ENCODE measurements at regions not wholly inside any gene's neighbourhood (a gene's known extent, or its start where the extent isn't known, plus 50 kb on each side); places are given as distances from the start of the nearest gene placed in this dataset.

DNA sequence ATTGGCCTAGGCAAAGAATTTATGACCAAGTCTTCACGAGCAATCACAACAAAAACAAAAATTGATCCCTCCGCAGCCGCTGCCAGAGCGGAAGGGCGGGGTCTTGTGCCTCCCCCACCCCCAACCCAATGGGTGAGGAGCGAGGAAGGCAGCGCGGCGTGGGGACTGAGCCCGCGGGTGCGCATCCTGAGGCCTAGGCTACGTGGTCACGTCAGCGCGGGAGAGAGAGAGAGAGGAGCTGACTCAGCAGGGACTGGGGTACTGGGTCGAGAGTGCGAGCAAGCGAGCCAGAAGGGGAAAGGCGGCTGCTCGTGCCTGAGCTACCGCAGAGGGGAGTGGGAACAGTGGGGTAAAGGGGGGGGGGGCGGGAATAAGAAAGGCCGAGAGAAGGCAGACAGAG is 90.1 kb upstream of the FERMT1 start:
- no peak overlapping the region for H3K27ac ChIP-seq (ENCODE audit: low read length)
- no peak overlapping the region for H3K9ac ChIP-seq (ENCODE audit: low read depth, low read length)
- no peaks in the 10 kb centered on the region; the same call in 1 of the 2 replicates for H3K9me3 ChIP-seq (ENCODE audit: insufficient read depth, low read depth, low read length)
- H3K4me1 ChIP-seq (ENCODE audit: insufficient read depth, low read length): no peaks in the 10 kb centered on the region
- H3K27me3 ChIP-seq (ENCODE audit: insufficient read depth, low read length): no peaks in the 10 kb centered on the region
- no peaks in the 10 kb centered on the region for H3K36me3 ChIP-seq (ENCODE audit: insufficient read depth, low read depth, low read length)
- H3K4me3 ChIP-seq (ENCODE audit: low read length): no peak overlapping the region

DNA sequence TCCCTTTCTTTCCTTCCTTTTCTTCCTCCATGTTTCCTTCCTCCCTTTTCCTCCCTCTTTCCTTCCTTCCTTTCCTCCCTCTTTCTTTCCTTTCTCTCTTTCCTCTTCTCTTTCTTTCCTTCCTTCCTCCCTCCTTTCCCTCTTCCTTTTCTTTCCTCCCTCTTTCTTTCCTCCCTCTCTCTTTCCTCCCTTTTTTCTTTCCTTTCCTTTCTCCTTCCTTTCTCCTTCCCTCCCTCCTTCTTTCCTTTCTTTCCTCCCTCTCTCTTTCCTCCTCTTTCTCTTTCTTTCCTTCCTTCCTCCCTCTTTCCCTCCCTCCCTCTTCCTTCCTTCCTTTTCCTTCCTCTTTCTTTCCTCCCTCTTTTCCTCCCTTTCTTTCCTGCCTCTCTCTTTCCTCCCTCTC is 86.3 kb upstream of the FERMT1 start:
- H3K9ac ChIP-seq (ENCODE audit: low read depth, low read length): no peak overlapping the region
- no peak overlapping the region for H3K27ac ChIP-seq (ENCODE audit: low read length)
- H3K4me3 ChIP-seq (ENCODE audit: low read length): no peak overlapping the region
- no peaks in the 10 kb centered on the region; the same call in 1 of the 2 replicates for H3K9me3 ChIP-seq (ENCODE audit: insufficient read depth, low read depth, low read length)
- no peaks in the 10 kb centered on the region for H3K4me1 ChIP-seq (ENCODE audit: insufficient read depth, low read length)
- H3K36me3 ChIP-seq (ENCODE audit: insufficient read depth, low read depth, low read length): no peaks in the 10 kb centered on the region
- no peaks in the 10 kb centered on the region for H3K27me3 ChIP-seq (ENCODE audit: insufficient read depth, low read length)

DNA sequence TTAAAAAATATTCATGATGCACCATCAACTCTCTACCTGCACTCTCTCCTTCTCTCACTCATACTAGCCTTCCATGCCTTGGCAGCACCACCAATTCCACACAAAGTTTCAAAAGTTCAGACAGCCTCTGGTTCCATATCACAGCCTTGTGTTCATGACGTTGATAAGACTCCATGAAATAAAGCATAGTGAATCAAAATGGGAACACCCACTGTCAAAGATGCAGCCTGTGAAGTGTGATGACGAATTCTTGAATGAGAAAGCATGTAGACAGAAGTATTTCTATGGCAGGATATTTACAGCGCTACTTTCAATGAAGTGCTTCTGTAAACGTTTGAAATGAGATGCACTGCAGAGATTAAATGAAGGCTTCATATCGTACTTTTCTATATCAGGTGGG is 77.3 kb upstream of the FERMT1 start:
- Histone ChIP-seq H3K9me3 (ENCODE audit: insufficient read depth, low read depth, low read length) (peaks cover 2% of the 10 kb centered on the region; the same call in 1 of the 2 replicates), H3K27ac (ENCODE audit: low read length) (no peak overlapping the region), H3K36me3 (ENCODE audit: insufficient read depth, low read depth, low read length) (no peaks in the 10 kb centered on the region), H3K9ac (ENCODE audit: low read depth, low read length) (no peak overlapping the region), H3K4me1 (ENCODE audit: insufficient read depth, low read length) (no peaks in the 10 kb centered on the region), H3K4me3 (ENCODE audit: low read length) (no peak overlapping the region), H3K27me3 (ENCODE audit: insufficient read depth, low read length) (no peaks in the 10 kb centered on the region)

DNA sequence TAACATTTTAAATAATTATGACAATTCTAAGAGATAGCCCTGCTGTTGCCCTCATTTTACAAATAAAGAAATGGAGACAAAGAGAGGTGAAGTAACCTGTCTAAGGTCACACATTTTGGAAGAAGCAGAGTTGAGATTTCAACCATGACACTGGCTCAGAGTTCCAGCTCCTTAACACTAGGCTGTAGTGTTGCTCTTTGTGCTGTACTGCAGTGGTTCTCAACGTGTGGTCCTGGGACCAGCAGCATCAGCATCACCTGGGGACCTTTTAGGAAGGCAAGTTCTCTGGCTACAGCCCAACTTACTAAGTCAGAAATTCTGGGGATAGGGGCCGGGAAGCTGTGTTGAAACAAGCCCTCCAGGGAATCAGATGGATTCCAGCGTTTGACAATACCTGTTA is 62.4 kb upstream of the FERMT1 start:
- no peaks in the 10 kb centered on the region for H3K27me3 ChIP-seq (ENCODE audit: insufficient read depth, low read length)
- no peaks in the 10 kb centered on the region for H3K36me3 ChIP-seq (ENCODE audit: insufficient read depth, low read depth, low read length)
- no peaks in the 10 kb centered on the region for H3K9me3 ChIP-seq (ENCODE audit: insufficient read depth, low read depth, low read length)
- no peaks in the 10 kb centered on the region for H3K4me1 ChIP-seq (ENCODE audit: insufficient read depth, low read length)
- H3K9ac ChIP-seq (ENCODE audit: low read depth, low read length): no peak overlapping the region
- H3K27ac ChIP-seq (ENCODE audit: low read length): no peak overlapping the region
- H3K4me3 ChIP-seq (ENCODE audit: low read length): no peak overlapping the region

DNA sequence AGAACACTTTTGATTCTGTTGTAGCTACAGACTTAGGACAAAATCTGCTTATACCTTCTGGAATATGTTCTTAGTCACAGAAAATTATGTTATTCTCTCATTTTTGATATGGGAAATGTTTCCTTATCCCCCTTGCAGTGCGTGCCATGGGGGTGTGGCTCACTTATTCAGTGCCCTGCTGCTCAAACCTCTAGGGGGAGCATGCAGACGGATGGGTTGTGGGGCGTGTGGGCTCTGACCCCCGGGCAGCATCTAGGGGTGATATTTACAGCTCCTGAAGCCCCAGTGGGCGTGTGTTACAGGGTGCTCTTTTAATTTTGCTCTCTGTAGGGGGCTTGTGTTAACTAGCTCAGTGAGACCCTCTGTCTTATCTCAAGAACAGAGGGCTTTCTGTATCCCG is 61.3 kb upstream of the FERMT1 start:
- H3K27me3 ChIP-seq (ENCODE audit: insufficient read depth, low read length): no peaks in the 10 kb centered on the region
- H3K4me1 ChIP-seq (ENCODE audit: insufficient read depth, low read length): no peaks in the 10 kb centered on the region
- H3K27ac ChIP-seq (ENCODE audit: low read length): no peak overlapping the region
- no peak overlapping the region for H3K9ac ChIP-seq (ENCODE audit: low read depth, low read length)
- no peaks in the 10 kb centered on the region for H3K36me3 ChIP-seq (ENCODE audit: insufficient read depth, low read depth, low read length)
- no peak overlapping the region for H3K4me3 ChIP-seq (ENCODE audit: low read length)
- H3K9me3 ChIP-seq (ENCODE audit: insufficient read depth, low read depth, low read length): no peaks in the 10 kb centered on the region

DNA sequence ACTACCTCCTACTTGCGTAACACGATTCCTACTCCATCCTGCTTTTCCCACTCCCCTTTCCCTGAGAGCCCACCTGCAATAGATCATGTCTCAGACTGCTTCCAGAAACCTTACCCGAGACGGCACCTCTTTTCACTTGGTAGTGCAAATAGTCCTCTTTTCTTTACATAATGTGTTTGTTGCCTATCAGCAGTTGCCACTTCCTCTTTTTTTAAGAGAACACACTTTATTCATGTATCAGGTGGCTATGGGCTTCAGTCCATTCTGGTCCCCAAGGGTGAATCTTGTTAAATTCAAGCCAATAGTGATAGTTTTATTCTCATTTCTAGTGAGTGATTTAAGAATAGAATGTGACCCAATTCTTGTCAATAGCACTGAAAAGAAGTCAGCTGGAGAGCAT is 57.7 kb upstream of the FERMT1 start:
- H3K36me3 ChIP-seq (ENCODE audit: insufficient read depth, low read depth, low read length): no peaks in the 10 kb centered on the region
- H3K4me3 ChIP-seq (ENCODE audit: low read length): no peak overlapping the region
- no peaks in the 10 kb centered on the region for H3K9me3 ChIP-seq (ENCODE audit: insufficient read depth, low read depth, low read length)
- H3K27ac ChIP-seq (ENCODE audit: low read length): no peak overlapping the region
- no peak overlapping the region for H3K9ac ChIP-seq (ENCODE audit: low read depth, low read length)
- H3K27me3 ChIP-seq (ENCODE audit: insufficient read depth, low read length): no peaks in the 10 kb centered on the region
- H3K4me1 ChIP-seq (ENCODE audit: insufficient read depth, low read length): no peaks in the 10 kb centered on the region

DNA sequence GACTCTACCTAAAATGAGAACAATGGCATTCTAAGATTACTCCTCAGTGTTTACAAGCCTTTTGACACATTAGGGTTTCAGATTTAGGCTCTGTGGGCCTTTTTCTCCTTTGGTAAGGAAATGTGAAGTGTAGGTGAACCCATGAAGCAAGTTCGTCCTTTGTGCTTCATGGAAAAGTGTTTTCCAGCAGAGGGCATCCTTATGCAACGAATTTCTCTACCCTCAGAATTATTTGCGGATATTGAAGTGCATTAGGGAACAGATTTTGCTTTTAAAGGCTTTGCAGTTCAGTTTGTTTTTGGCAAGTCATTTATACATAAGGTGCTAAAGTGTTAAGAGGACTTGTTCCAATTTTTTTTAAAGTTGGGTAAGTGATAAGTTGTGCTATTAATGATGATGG is 55.7 kb upstream of the FERMT1 start:
- no peaks in the 10 kb centered on the region for H3K4me1 ChIP-seq (ENCODE audit: insufficient read depth, low read length)
- H3K27me3 ChIP-seq (ENCODE audit: insufficient read depth, low read length): no peaks in the 10 kb centered on the region
- no peak overlapping the region for H3K27ac ChIP-seq (ENCODE audit: low read length)
- H3K36me3 ChIP-seq (ENCODE audit: insufficient read depth, low read depth, low read length): no peaks in the 10 kb centered on the region
- H3K9ac ChIP-seq (ENCODE audit: low read depth, low read length): no peak overlapping the region
- no peaks in the 10 kb centered on the region for H3K9me3 ChIP-seq (ENCODE audit: insufficient read depth, low read depth, low read length)
- H3K4me3 ChIP-seq (ENCODE audit: low read length): no peak overlapping the region

DNA sequence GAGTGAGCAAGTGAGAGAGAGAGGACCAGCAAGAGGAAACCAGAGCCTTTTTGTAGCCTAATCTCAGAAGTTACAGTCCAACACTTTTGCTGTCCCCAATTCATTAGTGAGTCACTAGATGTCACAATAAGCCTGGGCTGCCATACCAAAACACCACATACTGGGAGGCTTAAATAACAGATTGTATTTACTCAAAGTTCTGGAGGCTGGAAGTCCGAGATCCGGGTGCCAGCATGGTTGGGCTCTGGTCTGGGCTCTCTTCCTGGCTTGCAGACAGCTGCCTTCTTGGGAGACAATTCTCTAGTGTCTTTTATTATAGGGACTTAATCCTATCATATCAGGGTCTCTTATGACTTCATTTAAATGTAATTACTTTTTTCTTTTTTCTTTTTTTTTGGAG is 50.7 kb upstream of the FERMT1 start:
- H3K4me1 ChIP-seq (ENCODE audit: insufficient read depth, low read length): no peaks in the 10 kb centered on the region
- no peaks in the 10 kb centered on the region for H3K27me3 ChIP-seq (ENCODE audit: insufficient read depth, low read length)
- no peak overlapping the region for H3K9ac ChIP-seq (ENCODE audit: low read depth, low read length)

More for the DNA sequence above, 50.7 kb upstream of the FERMT1 start:
- H3K4me3 ChIP-seq (ENCODE audit: low read length): no peak overlapping the region
- no peaks in the 10 kb centered on the region for H3K36me3 ChIP-seq (ENCODE audit: insufficient read depth, low read depth, low read length)
- 0 out of 2 replicates have a peak, but pooled peaks cover 3% of the 10 kb centered on the region for H3K9me3 ChIP-seq (ENCODE audit: insufficient read depth, low read depth, low read length)
- no peak overlapping the region for H3K27ac ChIP-seq (ENCODE audit: low read length)
